K562 (cell line): ENCODE measurements at regions not wholly inside any gene's neighbourhood (a gene's known extent, or its start where the extent isn't known, plus 50 kb on each side); places are given as distances from the start of the nearest gene placed in this dataset.

ENCODE experiments used
- ATAC-seq: fragments of 200-7000 bp; cut with Tn5 transposase; 3 replicates; pipeline ENCODE4 v1.9.1; 2020; ENCODE audit warnings: moderate library complexity
- BruUV-seq: library from RNA; stranded (reverse); fragments of 400-500 nt; replicated peaks from 2 replicates; lab custom pipeline; 2021; lab: Mats Ljungman, UMichigan
- CTCF ChIA-PET: fragments of 300-600 bp; formaldehyde crosslinking; extraction: SDS; loops from one replicate; lab custom pipeline; 2021; ENCODE audit warnings: low intra/inter-chr PET ratio; lab: Yijun Ruan, JAX
- POLR2A ChIA-PET: fragments of 300-600, 350-650 bp; sonication (Branson Sonifier 250); formaldehyde crosslinking; extraction: SDS; loops from one replicate; lab custom pipeline; 2021; ENCODE audit warnings: antibody characterized with exemption, inconsistent platforms; lab: Yijun Ruan, JAX
- DNase-seq, 4 experiments: peaks; one replicate each; pipeline versions ENCODE4 v3.0.0 to v3.0.0-alpha.2; 2011 to 2018; ENCODE audit warnings: low spot score in 3 of 4, mixed read lengths in 3 of 4; ENCODE audit errors: extremely low read depth in 1 of 4
- FAIRE-seq: peaks from 2 replicates; lab custom pipeline; 2011; peaks lifted over from hg19 to GRCh38; lab: Jason Lieb, UNC
- H2AFZ ChIP-seq: 2 replicates; pipeline ENCODE4 v1.6.0; 2011; ENCODE audit warnings: low read depth, low read length, control low read depth, inconsistent platforms
- H3K27ac ChIP-seq: fragments of 200-600 bp; 3 replicates; pipeline ENCODE4 v1.8.0; 2011; ENCODE audit warnings: low read depth, mild to moderate bottlenecking, control low read depth, inconsistent platforms, low read length, moderate library complexity, mixed read lengths; ENCODE audit errors: extremely low read depth
- H3K27me3 ChIP-seq, 2 experiments: fragments of 300-600 bp in 1 of 2; 2 replicates in 1 of 2; 3 replicates in 1 of 2; pipeline versions ENCODE4 v1.6.0 to v1.8.0; 2011; ENCODE audit warnings: inconsistent platforms in 2 of 2, low read length in 2 of 2, mild to moderate bottlenecking in 1 of 2, mixed read lengths in 1 of 2, moderate library complexity in 1 of 2; ENCODE audit not compliant: control insufficient read depth in 2 of 2, insufficient read depth in 2 of 2
- H3K36me3 ChIP-seq: fragments of 300-600 bp; 3 replicates; pipeline ENCODE4 v1.8.0; 2011; ENCODE audit warnings: mild to moderate bottlenecking, low read length, inconsistent platforms; ENCODE audit not compliant: control insufficient read depth, insufficient read depth
- H3K4me1 ChIP-seq, 2 experiments: fragments of 200-600 bp in 1 of 2; replicated peaks in 1 of 2; 2 replicates in 1 of 2; 3 replicates in 1 of 2; pipeline versions ENCODE4 v1.5.1 to v1.8.0; 2011; ENCODE audit warnings: inconsistent platforms in 2 of 2, low read length in 2 of 2, mild to moderate bottlenecking in 1 of 2, mixed read lengths in 1 of 2, moderate library complexity in 1 of 2; ENCODE audit not compliant: control insufficient read depth in 2 of 2, insufficient read depth in 2 of 2
- H3K4me2 ChIP-seq: 2 replicates; pipeline ENCODE4 v1.6.1; 2011; ENCODE audit warnings: low read length, control low read depth, inconsistent platforms, mixed read lengths; ENCODE audit not compliant: insufficient read depth
- H3K4me3 ChIP-seq: fragments of 200-600 bp; sonication (generic), shearing (Covaris generic); 2 replicates; pipeline ENCODE4 v1.5.1; 2016; ENCODE audit warnings: control low read depth, inconsistent platforms
- H3K79me2 ChIP-seq: fragments of 200-600 bp; 3 replicates; pipeline ENCODE4 v1.8.0; 2011; ENCODE audit warnings: low read length, inconsistent platforms; ENCODE audit not compliant: control insufficient read depth, insufficient read depth
- H3K9ac ChIP-seq, 2 experiments: 2 replicates each; pipeline versions ENCODE4 v1.6.0 to v1.6.1; 2011; ENCODE audit warnings: low read depth in 2 of 2, low read length in 2 of 2, control low read depth in 1 of 2, inconsistent platforms in 1 of 2, mild to moderate bottlenecking in 1 of 2, mixed read lengths in 1 of 2; ENCODE audit not compliant: insufficient read depth in 1 of 2
- H3K9me1 ChIP-seq: one replicate; pipeline ENCODE4 v1.6.0; 2011; ENCODE audit warnings: inconsistent platforms, mild to moderate bottlenecking, low read length, moderate library complexity; ENCODE audit not compliant: control insufficient read depth, insufficient read depth
- H3K9me3 ChIP-seq: replicated peaks from 2 replicates; pipeline ENCODE4 v1.5.1; 2011; ENCODE audit warnings: low read depth, low read length, inconsistent platforms; ENCODE audit not compliant: control insufficient read depth, insufficient read depth
- H4K20me1 ChIP-seq: replicated peaks from 2 replicates; pipeline ENCODE4 v1.6.1; 2011; ENCODE audit warnings: low read length, inconsistent platforms, mixed read lengths; ENCODE audit not compliant: control insufficient read depth, insufficient read depth
- CBFB ChIP-seq: sonication (generic); formaldehyde crosslinking; IDR thresholded peaks from 2 replicates; pipeline ENCODE4 v1.4.0; 2020; ENCODE audit warnings: mild to moderate bottlenecking, missing genetic modification reagents
- CBX5 ChIP-seq: IDR thresholded peaks from 2 replicates; pipeline ENCODE4 v1.6.1; 2014; ENCODE audit warnings: low read depth, borderline replicate concordance
- ILK ChIP-seq: fragments of 450-650 bp; IDR thresholded peaks from 2 replicates; pipeline ENCODE4 v1.6.1; 2016; ENCODE audit warnings: missing genetic modification characterization, low read depth, mild to moderate bottlenecking, missing compliant biosample characterization, moderate library complexity, borderline replicate concordance
- KLF16 ChIP-seq: IDR thresholded peaks from 2 replicates; pipeline ENCODE4 v1.6.1; 2016; ENCODE audit warnings: antibody characterized with exemption
- MXI1 ChIP-seq: IDR thresholded peaks from 2 replicates; pipeline ENCODE4 v1.6.1; 2011; ENCODE audit warnings: low read depth, mild to moderate bottlenecking, improper control_type of control experiment, low read length
- NCOA1 ChIP-seq: fragments of 450-650 bp; IDR thresholded peaks from 2 replicates; pipeline ENCODE4 v1.6.1; 2016; ENCODE audit warnings: low read depth
- NFXL1 ChIP-seq: fragments of 450-650 bp; formaldehyde crosslinking; IDR thresholded peaks from 2 replicates; pipeline ENCODE4 v1.4.0; 2021; ENCODE audit warnings: mild to moderate bottlenecking
- PHF21A ChIP-seq: fragments of 450-650 bp; IDR thresholded peaks from 2 replicates; pipeline ENCODE4 v1.6.1; 2017; ENCODE audit warnings: low read depth, borderline replicate concordance
- RBBP5 ChIP-seq: fragments of 200-600 bp; sonication (generic); IDR thresholded peaks from 2 replicates; pipeline ENCODE4 v1.6.1; 2012; ENCODE audit warnings: borderline replicate concordance, mild to moderate bottlenecking, low read length, control low read depth, inconsistent platforms; ENCODE audit not compliant: insufficient read depth, poor library complexity, severe bottlenecking
- SRSF3 ChIP-seq: fragments of 200-400 bp; formaldehyde crosslinking; IDR thresholded peaks from 2 replicates; pipeline ENCODE4 v1.6.1; 2016; ENCODE audit warnings: mild to moderate bottlenecking, low read length, moderate library complexity; ENCODE audit not compliant: insufficient read depth
- TFAP4 ChIP-seq: sonication (generic); formaldehyde crosslinking; IDR thresholded peaks from 2 replicates; pipeline ENCODE4 v1.8.0; 2022; ENCODE audit warnings: missing genetic modification reagents, mild to moderate bottlenecking, moderate library complexity, borderline replicate concordance
- THRB ChIP-seq: fragments of 450-650 bp; formaldehyde crosslinking; conservative IDR thresholded peaks from 2 replicates; pipeline ENCODE4 v1.4.0; 2022; ENCODE audit warnings: mild to moderate bottlenecking, missing genetic modification characterization
- ZBTB8A ChIP-seq: fragments of 450-650 bp; IDR thresholded peaks from 2 replicates; pipeline ENCODE4 v1.6.1; 2018; ENCODE audit warnings: mild to moderate bottlenecking, moderate library complexity; ENCODE audit not compliant: partially characterized antibody
- ZNF551 ChIP-seq: fragments of 250-450 bp; sonication (Bioruptor Pico); IDR thresholded peaks from 2 replicates; pipeline ENCODE4 v1.5.0; 2021; ENCODE audit warnings: mild to moderate bottlenecking, moderate library complexity
- ZNF717 ChIP-seq: fragments of 250-450 bp; sonication (Bioruptor Pico); IDR thresholded peaks from 2 replicates; pipeline ENCODE4 v1.5.0; 2021
- WGBS: fragments of 100-300 bp; shearing (Covaris generic); methylation state at CpG from one replicate; pipeline ENCODE4 v1.1.6; 2016; ENCODE audit warnings: low coverage, mixed read lengths; ENCODE audit not compliant: insufficient coverage; ENCODE audit errors: missing lambda C conversion rate; 5-methylcytosine and 5-hydroxymethylcytosine counted together
- in situ Hi-C: fragments of 300-500 bp; cut with MboI; formaldehyde crosslinking; loops from 4 replicates; pipeline ENCODE4 v1.15.0; 2018; ENCODE audit warnings: inconsistent platforms, mixed read lengths
- intact Hi-C: fragments of 100-400 bp; cut with micrococcal nuclease; formaldehyde crosslinking; loops from 2 replicates; pipeline ENCODE4 v1.14.2; 2022

- no peak for DNase-seq
- no peak overlapping the region for H3K27ac ChIP-seq
- H3K27me3 ChIP-seq = no peaks in the 10 kb centered on the region
- no peak overlapping the region for H3K4me2 ChIP-seq
- no peaks in the 10 kb centered on the region for H3K9me1 ChIP-seq
- no peaks in the 10 kb centered on the region for H3K9me3 ChIP-seq
- intact Hi-C loops (no loop called here), in situ Hi-C loops (no loop called here)
- H2AFZ ChIP-seq = no peak overlapping the region
- BruUV-seq = no TSS peak
- no peaks in the 10 kb centered on the region for H3K79me2 ChIP-seq
- H3K36me3 ChIP-seq = no peaks in the 10 kb centered on the region
- 0% methylated on average over 1 of the region's 1 CpG for WGBS
- TF ChIP-seq ILK (no peak), RBBP5 (no peak), KLF16 (no peak), THRB (CRISPR knock-in tag) (no peak), MXI1 (no peak), ZNF551 (CRISPR knock-in tag) (no peak), ZNF717 (CRISPR knock-in tag) (no peak), NFXL1 (CRISPR knock-in tag) (no peak), CBFB (CRISPR knock-in tag) (no peak), TFAP4 (CRISPR knock-in tag) (no peak), CBX5 (no peak), PHF21A (no peak), NCOA1 (no peak), SRSF3 (no peak), ZBTB8A (no peak)
- TF ChIP-seq, all 486 proteins: peak for 0
- POLR2A ChIA-PET = no interaction called here
- H3K4me3 ChIP-seq = no peak overlapping the region
- no peaks in the 10 kb centered on the region for H4K20me1 ChIP-seq
- FAIRE-seq (no peak), ATAC-seq (no peak)
- no peak overlapping the region for H3K9ac ChIP-seq
- no peaks in the 10 kb centered on the region for H3K4me1 ChIP-seq
- CTCF ChIA-PET = no interaction called here
Observed at GRCh38 chr2:41137031-41137430, 685.1 kb upstream of the SLC8A1 start.
